Lower leg skin (tissue), 3 donors: ENCODE measurements at regions not wholly inside any gene's neighbourhood (a gene's known extent, or its start where the extent isn't known, plus 50 kb on each side); places are given as distances from the start of the nearest gene placed in this dataset.

ENCODE experiments used
- CTCF ChIP-seq, 3 donors: fragments of 450-650 bp; IDR thresholded peaks; one replicate each; pipeline ENCODE4 v1.5.1; 2016; ENCODE audit warnings: antibody characterized with exemption in 3 of 3, mild to moderate bottlenecking in 3 of 3, moderate library complexity in 2 of 3
- POLR2A ChIP-seq, 2 donors: fragments of 450-650 bp; IDR thresholded peaks; one replicate each; pipeline ENCODE4 v1.6.1; 2016 to 2017; ENCODE audit warnings: antibody characterized with exemption in 2 of 2, mild to moderate bottlenecking in 1 of 2, moderate library complexity in 1 of 2

GRCh38 chr10:126730856-126731609 lies 60.5 kb upstream of the C10orf90 start:
- TF ChIP-seq POLR2A (IDR thresholded peaks at IDR 0.05) (no peak), CTCF (IDR thresholded peaks at IDR 0.05) (no peak)
